PFSK-1 (cell line): ENCODE measurements at regions not wholly inside any gene's neighbourhood (a gene's known extent, or its start where the extent isn't known, plus 50 kb on each side); places are given as distances from the start of the nearest gene placed in this dataset.

Experiments used
- FOXP2 ChIP-seq: optimal IDR thresholded peaks from 2 replicates; pipeline ENCODE3; 2011; ENCODE audit warnings: borderline replicate concordance, control low read depth, inconsistent platforms; ENCODE audit not compliant: insufficient read depth; ENCODE audit errors: extremely low read length, extremely low read depth
- POLR2AphosphoS5 ChIP-seq: IDR thresholded peaks from 2 replicates; pipeline ENCODE4 v1.6.1; 2012; ENCODE audit warnings: low read depth, mild to moderate bottlenecking, control low read depth, low read length, moderate library complexity
- REST ChIP-seq, 2 experiments: IDR thresholded peaks; 2 replicates each; pipeline versions ENCODE4 v1.6.1 to v1.8.0; 2011 to 2012; ENCODE audit warnings: low read depth in 2 of 2, low read length in 2 of 2, control low read depth in 1 of 2, inconsistent platforms in 1 of 2, mild to moderate bottlenecking in 1 of 2, moderate library complexity in 1 of 2; ENCODE audit not compliant: insufficient read depth in 1 of 2
- SIN3A ChIP-seq: IDR thresholded peaks from 2 replicates; pipeline ENCODE4 v1.6.1; 2012; ENCODE audit warnings: mild to moderate bottlenecking, low read length, moderate library complexity, borderline replicate concordance; ENCODE audit not compliant: insufficient read depth
- TAF1 ChIP-seq: IDR thresholded peaks from 2 replicates; pipeline ENCODE4 v1.6.1; 2012; ENCODE audit warnings: low read length, control low read depth, borderline replicate concordance; ENCODE audit not compliant: insufficient read depth

GRCh38 chr2:150188177-150188576 is 299.3 kb downstream of the RND3 start:
- TF ChIP-seq REST (IDR thresholded peaks at IDR 0.05; ENCODE audit: insufficient read depth in 1 of 2, low read depth in 2 of 2, low read length in 2 of 2) (no peak), TAF1 (no peak), POLR2AphosphoS5 (no peak), SIN3A (no peak), FOXP2 (no peak)
